Small intestine (tissue), 7 donors: ENCODE measurements at regions not wholly inside any gene's neighbourhood (a gene's known extent, or its start where the extent isn't known, plus 50 kb on each side); places are given as distances from the start of the nearest gene placed in this dataset.
A peak's percentile ranks its signal among the peaks of the same experiment; 100 is the strongest.
"Not testable (repeated sequence)": the region's sequence is repeated elsewhere in the genome, so short reads cannot be mapped to it uniquely, and the experiment has no call there.

ENCODE experiments used
- DNase-seq, 2 donors: peaks; one replicate each; pipeline versions ENCODE4 v3.0.0 to v3.0.0-alpha.2; 2013
- FAIRE-seq: peaks from 2 replicates; lab custom pipeline; 2012; peaks lifted over from hg19 to GRCh38; lab: Jason Lieb, UNC
- H3K27ac ChIP-seq, 3 donors: one replicate each; pipeline ENCODE4 v1.5.1; 2013; ENCODE audit warnings: low read length in 2 of 3, mild to moderate bottlenecking in 2 of 3, control low read depth in 1 of 3, inconsistent platforms in 1 of 3, low read depth in 1 of 3, moderate library complexity in 1 of 3
- H3K27me3 ChIP-seq, 3 donors: one replicate each; pipeline ENCODE4 v1.6.1; 2013; ENCODE audit warnings: low read length in 3 of 3, inconsistent platforms in 1 of 3; ENCODE audit not compliant: control insufficient read depth in 3 of 3, insufficient read depth in 3 of 3
- H3K36me3 ChIP-seq, 3 donors: one replicate each; pipeline ENCODE4 v1.6.1; 2013; ENCODE audit warnings: low read length in 3 of 3, inconsistent platforms in 1 of 3, low read depth in 1 of 3, mild to moderate bottlenecking in 1 of 3, moderate library complexity in 1 of 3; ENCODE audit not compliant: control insufficient read depth in 3 of 3, insufficient read depth in 2 of 3
- H3K4me1 ChIP-seq, 3 donors: one replicate each; pipeline ENCODE4 v1.6.1; 2013; ENCODE audit warnings: low read length in 2 of 3, inconsistent platforms in 1 of 3, low read depth in 1 of 3, mild to moderate bottlenecking in 1 of 3, moderate library complexity in 1 of 3; ENCODE audit not compliant: control insufficient read depth in 3 of 3, insufficient read depth in 2 of 3
- H3K4me3 ChIP-seq, 3 donors: one replicate each; pipeline ENCODE4 v1.5.1; 2013; ENCODE audit warnings: low read length in 3 of 3, control low read depth in 1 of 3, inconsistent platforms in 1 of 3, low read depth in 1 of 3, mild to moderate bottlenecking in 1 of 3, moderate library complexity in 1 of 3
- H3K9me3 ChIP-seq, 2 donors: one replicate each; pipeline ENCODE4 v1.6.1; 2013; ENCODE audit warnings: low read depth in 1 of 2, low read length in 1 of 2; ENCODE audit not compliant: control insufficient read depth in 2 of 2, insufficient read depth in 1 of 2
- WGBS, 3 donors: extraction: QIAGEN DNeasy Blood & Tissue Kit; methylation state at CpG; one replicate each; pipeline ENCODE4 v1.1.7; 2013; 5-methylcytosine and 5-hydroxymethylcytosine counted together
- donor health status: healthy with polysubstance abuse.
- donor health status: control.
- donor health status: control.
- donor health status: Bipolar disorder and iron deficiency.
- donor health status: healthy.

GRCh38 chr20:56914532-56914931 lies 285.4 kb downstream of the TFAP2C start:
- WGBS, 3 donors: 71 to 80% (median 79%) methylated on average over 5 of the region's 5 CpGs

GRCh38 chr20:56916345-56916622 lies 287.2 kb downstream of the TFAP2C start:
- WGBS, 3 donors: 75 to 88% (median 83%) methylated on average over 10 of the region's 10 CpGs
- FAIRE-seq (no peak), DNase-seq (no peak)
- no peaks in the 10 kb centered on the region for H3K9me3 ChIP-seq
- H3K27me3 ChIP-seq: peaks cover 0 to 2% (median 0%) of the 10 kb centered on the region in 3 donors
- no peaks in the 10 kb centered on the region for H3K4me1 ChIP-seq
- no peaks in the 10 kb centered on the region for H3K36me3 ChIP-seq
- H3K27ac ChIP-seq: no peak overlapping the region
- H3K4me3 ChIP-seq: no peak overlapping the region

More at GRCh38 chr20:56914532-56914931, 285.4 kb downstream of the TFAP2C start:
- no peak overlapping the region for H3K27ac ChIP-seq
- DNase-seq: no peak
- H3K4me1 ChIP-seq: no peaks in the 10 kb centered on the region
- H3K36me3 ChIP-seq: no peaks in the 10 kb centered on the region
- no peak for FAIRE-seq
- no peaks in the 10 kb centered on the region for H3K27me3 ChIP-seq
- H3K4me3 ChIP-seq: no peak overlapping the region
- H3K9me3 ChIP-seq: no peaks in the 10 kb centered on the region

- H3K36me3 ChIP-seq, FAIRE-seq, H3K4me3 ChIP-seq, H3K4me1 ChIP-seq, H3K9me3 ChIP-seq, DNase-seq, H3K27ac ChIP-seq: not testable (repeated sequence)
- peaks cover 0 to 27% (median 14%) of the 10 kb centered on the region in 3 donors for H3K27me3 ChIP-seq
- 58 to 72% (median 66%) methylated on average over 4 of the region's 4 CpGs for WGBS, 3 donors
These were observed 290.9 kb downstream of the TFAP2C start for GRCh38 chr20:56920041-56920440.

- no peak overlapping the region for H3K4me3 ChIP-seq
- H3K27me3 ChIP-seq: peaks cover 3 to 48% (median 23%) of the 10 kb centered on the region in 3 donors
- FAIRE-seq: no peak
- H3K27ac ChIP-seq: no peak overlapping the region
- H3K36me3 ChIP-seq: no peaks in the 10 kb centered on the region
- DNase-seq: no peak
- H3K4me1 ChIP-seq: no peaks in the 10 kb centered on the region
- H3K9me3 ChIP-seq: no peaks in the 10 kb centered on the region
- WGBS, 3 donors: 40 to 49% (median 42%) methylated on average over 9 of the region's 9 CpGs
These were observed 293.4 kb downstream of the TFAP2C start for GRCh38 chr20:56922497-56922896.

- Histone ChIP-seq H3K27ac (no peak overlapping the region), H3K27me3 (peaks cover 3 to 64% (median 35%) of the 10 kb centered on the region in 3 donors), H3K4me3 (no peak overlapping the region), H3K9me3 (no peaks in the 10 kb centered on the region), H3K36me3 (no peaks in the 10 kb centered on the region), H3K4me1 (no peaks in the 10 kb centered on the region)
- DNase-seq (no peak), FAIRE-seq (no peak)
- 11 to 20% (median 12%) methylated on average over 34 of the region's 34 CpGs for WGBS, 3 donors
These were observed 295.4 kb downstream of the TFAP2C start for GRCh38 chr20:56924292-56925081.

GRCh38 chr20:56925082-56925830 lies 296.1 kb downstream of the TFAP2C start:
- Histone ChIP-seq H3K27me3 (peaks cover 3 to 70% (median 38%) of the 10 kb centered on the region in 3 donors), H3K4me1 (no peaks in the 10 kb centered on the region), H3K27ac (no peak overlapping the region), H3K9me3 (no peaks in the 10 kb centered on the region), H3K36me3 (no peaks in the 10 kb centered on the region), H3K4me3 (no peak overlapping the region)
- peak in 1 of 2 donors; percentile 7 for DNase-seq
- 3 to 15% (median 8%) methylated on average over 60 to 73 of the region's 73 CpGs for WGBS, 3 donors
- FAIRE-seq: no peak

GRCh38 chr20:56925831-56926170 lies 296.7 kb downstream of the TFAP2C start:
- WGBS, 3 donors: 3 to 8% (median 5%) methylated on average over 17 of the region's 17 CpGs
- DNase-seq (no peak), FAIRE-seq (no peak)
- H3K4me3 ChIP-seq: no peak overlapping the region
- H3K9me3 ChIP-seq: no peaks in the 10 kb centered on the region
- H3K36me3 ChIP-seq: no peaks in the 10 kb centered on the region
- no peak overlapping the region for H3K27ac ChIP-seq
- peaks cover 3 to 73% (median 38%) of the 10 kb centered on the region in 3 donors for H3K27me3 ChIP-seq
- H3K4me1 ChIP-seq: no peaks in the 10 kb centered on the region

GRCh38 chr20:56926501-56926900 lies 297.4 kb downstream of the TFAP2C start:
- FAIRE-seq (no peak), DNase-seq (no peak)
- 34 to 49% (median 43%) methylated on average over 2 of the region's 2 CpGs for WGBS, 3 donors
- no peaks in the 10 kb centered on the region for H3K4me1 ChIP-seq
- no peaks in the 10 kb centered on the region for H3K36me3 ChIP-seq
- H3K9me3 ChIP-seq: no peaks in the 10 kb centered on the region
- peaks cover 3 to 74% (median 34%) of the 10 kb centered on the region in 3 donors for H3K27me3 ChIP-seq
- H3K4me3 ChIP-seq: no peak overlapping the region
- H3K27ac ChIP-seq: no peak overlapping the region
